Activated CD4-positive, alpha-beta memory T cell treated with anti-CD3 and anti-CD28 coated beads, Interleukin-2, amount 10 ng/mL, durations not matched to agents 7 days and 5 days (primary cell): ENCODE measurements at regions not wholly inside any gene's neighbourhood (a gene's known extent, or its start where the extent isn't known, plus 50 kb on each side); places are given as distances from the start of the nearest gene placed in this dataset.

ENCODE experiments used
- CTCF ChIA-PET: fragments of 350-600 bp; sonication (Branson Sonifier 250); formaldehyde crosslinking; loops from one replicate; lab custom pipeline; 2021; ENCODE audit warnings: antibody characterized with exemption, inconsistent platforms; lab: Charles Lee
- POLR2A ChIA-PET: fragments of 350-600 bp; sonication (Branson Sonifier 250); formaldehyde crosslinking; loops from one replicate; lab custom pipeline; 2021; ENCODE audit warnings: antibody characterized with exemption; lab: Charles Lee
- DNase-seq: peaks from one replicate; pipeline ENCODE4 v3.0.0-alpha.2; 2020
- H3K27ac Mint-ChIP-seq: one replicate; pipeline ENCODE4 v1.8.0; 2021; ENCODE audit warnings: mild to moderate bottlenecking, mixed read lengths
- H3K27me3 Mint-ChIP-seq: one replicate; pipeline ENCODE4 v1.8.0; 2021; ENCODE audit warnings: mixed read lengths
- H3K36me3 Mint-ChIP-seq: one replicate; pipeline ENCODE4 v1.8.0; 2021; ENCODE audit warnings: low read depth, mixed read lengths
- H3K4me1 Mint-ChIP-seq: one replicate; pipeline ENCODE4 v1.8.0; 2021; ENCODE audit warnings: mixed read lengths
- H3K4me3 Mint-ChIP-seq: one replicate; pipeline ENCODE4 v1.8.0; 2021; ENCODE audit warnings: mild to moderate bottlenecking, mixed read lengths
- H3K9me3 Mint-ChIP-seq: one replicate; pipeline ENCODE4 v1.8.0; 2021; ENCODE audit warnings: mixed read lengths

DNA sequence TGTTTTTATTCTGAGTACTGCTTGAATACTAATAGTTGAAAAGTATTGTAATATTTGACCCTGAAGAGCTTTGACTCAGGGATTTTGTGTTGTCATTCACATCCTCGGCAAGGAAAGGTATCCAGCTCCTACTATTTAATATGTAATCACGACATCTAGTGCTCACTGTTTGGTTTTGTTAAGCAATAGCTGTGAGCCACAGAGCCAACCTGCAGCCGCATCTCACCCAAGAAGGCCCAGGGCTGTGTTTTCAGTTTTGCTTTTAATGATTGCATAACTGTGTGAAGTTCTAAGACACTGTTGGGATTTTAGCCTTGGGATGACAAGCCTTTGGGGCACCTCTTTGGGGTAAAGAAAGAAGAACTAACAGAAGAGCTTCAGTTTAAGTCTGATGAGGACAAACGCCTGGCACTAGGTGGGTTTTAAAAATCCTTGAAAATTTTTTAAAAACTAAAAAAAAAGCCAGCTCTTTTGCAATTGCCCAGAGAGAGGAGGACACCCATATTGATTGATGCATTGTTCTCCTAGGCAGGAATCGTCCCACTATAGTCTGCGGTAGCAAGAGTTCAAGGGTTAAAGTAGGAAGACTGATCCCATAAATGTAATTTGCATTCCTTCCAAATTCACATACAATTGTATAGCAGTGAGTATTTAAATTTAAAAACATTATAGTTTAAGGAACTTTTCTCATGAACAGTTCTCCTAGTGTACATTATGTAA, 157.8 kb downstream of the RELL1 start:
- ChIA-PET CTCF (no interaction called here), POLR2A (no interaction called here)
- Mint-ChIP-seq H3K27me3 (no peaks in the 10 kb centered on the region), H3K36me3 (no peaks in the 10 kb centered on the region), H3K9me3 (no peaks in the 10 kb centered on the region), H3K4me3 (no peak overlapping the region), H3K27ac (no peak overlapping the region), H3K4me1 (no peaks in the 10 kb centered on the region)
- no peak for DNase-seq

- peaks cover 6% of the 10 kb centered on the region for H3K27me3 Mint-ChIP-seq
- no peak overlapping the region for H3K4me3 Mint-ChIP-seq
- POLR2A ChIA-PET: no interaction called here
- H3K9me3 Mint-ChIP-seq: peaks cover 7% of the 10 kb centered on the region
- no peak for DNase-seq
- H3K27ac Mint-ChIP-seq: no peak overlapping the region
- no peaks in the 10 kb centered on the region for H3K36me3 Mint-ChIP-seq
- CTCF ChIA-PET: no interaction called here
- no peaks in the 10 kb centered on the region for H3K4me1 Mint-ChIP-seq
Measured at GRCh38 chr4:37524267-37524666, 161.9 kb downstream of the RELL1 start.

GRCh38 chr4:37522996-37523395, 163.2 kb downstream of the RELL1 start:
- CTCF ChIA-PET: no interaction called here
- DNase-seq: no peak
- no peaks in the 10 kb centered on the region for H3K4me1 Mint-ChIP-seq
- POLR2A ChIA-PET: no interaction called here
- H3K9me3 Mint-ChIP-seq: peaks cover 7% of the 10 kb centered on the region
- H3K4me3 Mint-ChIP-seq: no peak overlapping the region
- no peak overlapping the region for H3K27ac Mint-ChIP-seq
- peaks cover 13% of the 10 kb centered on the region for H3K27me3 Mint-ChIP-seq
- H3K36me3 Mint-ChIP-seq: no peaks in the 10 kb centered on the region

- POLR2A ChIA-PET: no interaction called here
- Mint-ChIP-seq H3K27me3 (peaks cover 13% of the 10 kb centered on the region), H3K27ac (no peak overlapping the region), H3K4me3 (no peak overlapping the region), H3K9me3 (peaks cover 8% of the 10 kb centered on the region), H3K36me3 (no peaks in the 10 kb centered on the region), H3K4me1 (no peaks in the 10 kb centered on the region)
- DNase-seq: no peak
- CTCF ChIA-PET: no interaction called here
Measured at GRCh38 chr4:37517326-37517725, 168.8 kb downstream of the RELL1 start.

DNA sequence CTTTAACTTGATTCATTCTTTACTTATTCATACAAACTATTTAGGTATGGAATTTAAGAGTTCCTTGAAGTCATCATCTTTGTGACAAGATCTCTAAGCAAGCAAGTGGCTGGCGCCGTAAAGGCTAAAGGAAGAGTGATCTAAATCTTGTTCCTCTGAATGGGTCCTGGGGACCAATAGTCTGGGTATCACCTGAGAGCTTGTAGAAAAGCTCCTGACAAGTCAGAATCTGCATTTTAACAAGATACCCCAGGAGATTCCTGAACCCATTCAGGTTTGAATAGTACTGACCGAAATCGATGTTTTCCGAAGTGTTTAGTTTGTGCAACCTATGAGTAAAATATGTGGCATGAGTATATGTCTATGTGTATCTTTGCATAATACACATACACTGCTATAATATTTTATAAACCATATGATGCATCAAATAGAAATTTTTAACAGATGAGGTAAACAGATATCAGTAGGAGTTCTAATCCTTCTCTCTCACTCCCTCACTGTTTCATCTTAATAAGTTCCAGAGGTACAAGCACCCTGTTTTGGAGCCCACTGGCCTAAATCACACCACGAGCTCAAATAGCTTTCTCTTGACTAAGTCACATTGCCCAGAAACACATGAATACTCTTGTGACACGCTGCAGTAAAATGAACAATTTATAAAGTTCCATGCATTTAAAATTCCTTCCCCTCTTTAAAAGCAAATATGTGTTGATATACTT, 170.0 kb downstream of the RELL1 start:
- ChIA-PET POLR2A (no interaction called here), CTCF (interaction anchor here (0.5 kb wide), 1 partner anchor 165 kb away, joined by 6 read pairs; no protein-coding TSS in a partner anchor)
- H3K9me3 Mint-ChIP-seq: peaks cover 6% of the 10 kb centered on the region
- no peaks in the 10 kb centered on the region for H3K36me3 Mint-ChIP-seq
- no peak overlapping the region for H3K4me3 Mint-ChIP-seq
- no peaks in the 10 kb centered on the region for H3K4me1 Mint-ChIP-seq
- peaks cover 13% of the 10 kb centered on the region for H3K27me3 Mint-ChIP-seq
- DNase-seq: no peak
- no peak overlapping the region for H3K27ac Mint-ChIP-seq

GRCh38 chr4:37510626-37511025, 175.6 kb downstream of the RELL1 start:
- no peak for DNase-seq
- Mint-ChIP-seq H3K36me3 (no peaks in the 10 kb centered on the region), H3K4me1 (no peaks in the 10 kb centered on the region), H3K4me3 (no peak overlapping the region), H3K27ac (no peak overlapping the region), H3K27me3 (peaks cover 2% of the 10 kb centered on the region), H3K9me3 (peaks cover 2% of the 10 kb centered on the region)
- CTCF ChIA-PET: no interaction called here
- POLR2A ChIA-PET: no interaction called here

GRCh38 chr4:37503261-37503660, 182.9 kb downstream of the RELL1 start:
- Mint-ChIP-seq H3K4me3 (no peak overlapping the region), H3K36me3 (no peaks in the 10 kb centered on the region), H3K4me1 (no peaks in the 10 kb centered on the region), H3K27me3 (peaks cover 9% of the 10 kb centered on the region), H3K27ac (no peak overlapping the region), H3K9me3 (no peaks in the 10 kb centered on the region)
- DNase-seq: no peak
- POLR2A ChIA-PET: no interaction called here
- CTCF ChIA-PET: no interaction called here

GRCh38 chr4:37502070-37502469, 184.1 kb downstream of the RELL1 start:
- no peaks in the 10 kb centered on the region for H3K36me3 Mint-ChIP-seq
- ChIA-PET CTCF (no interaction called here), POLR2A (no interaction called here)
- H3K9me3 Mint-ChIP-seq: no peaks in the 10 kb centered on the region
- H3K4me1 Mint-ChIP-seq: no peaks in the 10 kb centered on the region
- no peak overlapping the region for H3K27ac Mint-ChIP-seq
- H3K4me3 Mint-ChIP-seq: no peak overlapping the region
- peaks cover 7% of the 10 kb centered on the region for H3K27me3 Mint-ChIP-seq
- no peak for DNase-seq
